Neural progenitor cell (in vitro differentiated cells): ENCODE measurements at regions not wholly inside any gene's neighbourhood (a gene's known extent, or its start where the extent isn't known, plus 50 kb on each side); places are given as distances from the start of the nearest gene placed in this dataset.

Experiments used
- DNase-seq: peaks from one replicate; pipeline ENCODE4 v3.0.0-alpha.2; 2016; ENCODE audit warnings: low spot score
- H2AFZ ChIP-seq: fragments of 200-600 bp; sonication (generic); replicated peaks from 2 replicates; pipeline ENCODE4 v1.6.1; 2016; ENCODE audit warnings: antibody characterized with exemption
- H3F3A ChIP-seq: fragments of 200-600 bp; sonication (generic); 2 replicates; pipeline ENCODE4 v1.6.1; 2016; ENCODE audit warnings: antibody characterized with exemption, low read depth
- H3K27ac ChIP-seq: fragments of 200-600 bp; sonication (generic); 2 replicates; pipeline ENCODE4 v1.5.1; 2016; ENCODE audit warnings: mild to moderate bottlenecking
- H3K27me3 ChIP-seq: fragments of 200-600 bp; sonication (generic); 2 replicates; pipeline ENCODE4 v1.6.1; 2016; ENCODE audit warnings: mild to moderate bottlenecking, moderate library complexity
- H3K36me3 ChIP-seq: fragments of 200-600 bp; sonication (generic); 2 replicates; pipeline ENCODE4 v1.5.1; 2016
- H3K4me1 ChIP-seq: fragments of 200-600 bp; sonication (generic); 2 replicates; pipeline ENCODE4 v1.6.1; 2016; ENCODE audit warnings: mixed run types
- H3K4me2 ChIP-seq: fragments of 200-600 bp; sonication (generic); 2 replicates; pipeline ENCODE4 v1.6.1; 2016
- H3K4me3 ChIP-seq: fragments of 200-600 bp; sonication (generic); 2 replicates; pipeline ENCODE4 v1.5.1; 2016
- H3K79me2 ChIP-seq: fragments of 200-600 bp; sonication (generic); 2 replicates; pipeline ENCODE4 v1.6.1; 2016; ENCODE audit warnings: low read depth
- H3K9ac ChIP-seq: fragments of 200-600 bp; sonication (generic); 2 replicates; pipeline ENCODE4 v1.6.1; 2016
- H3K9me3 ChIP-seq: fragments of 200-600 bp; sonication (generic); 2 replicates; pipeline ENCODE4 v1.5.1; 2016; ENCODE audit warnings: low read depth
- H4K20me1 ChIP-seq: fragments of 200-600 bp; sonication (generic); 2 replicates; pipeline ENCODE4 v1.6.1; 2016; ENCODE audit warnings: low read depth
- H3K27ac Mint-ChIP-seq: 3 replicates; pipeline ENCODE4 v1.8.0; 2021; ENCODE audit warnings: mixed read lengths
- H3K27me3 Mint-ChIP-seq: 2 replicates; pipeline ENCODE4 v1.8.0; 2022; ENCODE audit warnings: low read depth, mild to moderate bottlenecking, inconsistent platforms, moderate library complexity, mixed read lengths; ENCODE audit not compliant: insufficient read depth
- H3K36me3 Mint-ChIP-seq: 3 replicates; pipeline ENCODE4 v1.8.0; 2021; ENCODE audit warnings: mixed read lengths
- H3K4me1 Mint-ChIP-seq: 3 replicates; pipeline ENCODE4 v1.8.0; 2021; ENCODE audit warnings: mixed read lengths
- H3K4me3 Mint-ChIP-seq: 3 replicates; pipeline ENCODE4 v1.8.0; 2021; ENCODE audit warnings: mild to moderate bottlenecking, moderate library complexity, mixed read lengths
- H3K9me3 Mint-ChIP-seq: 3 replicates; pipeline ENCODE4 v1.8.0; 2020; ENCODE audit warnings: mixed read lengths
- EZH2 ChIP-seq: fragments of 200-600 bp; sonication (generic); IDR thresholded peaks from 2 replicates; pipeline ENCODE4 v1.6.1; 2017; ENCODE audit warnings: antibody characterized with exemption, mild to moderate bottlenecking, moderate library complexity
- EZH2phosphoT487 ChIP-seq: fragments of 200-600 bp; sonication (generic); IDR thresholded peaks from 2 replicates; pipeline ENCODE4 v1.6.1; 2017; ENCODE audit warnings: antibody characterized with exemption
- TF ChIP-seq, protein P1 (sequence below): fragments of 200-600 bp; sonication (generic); IDR thresholded peaks from 2 replicates; pipeline ENCODE4 v1.5.1; 2017; ENCODE audit warnings: antibody characterized with exemption, mild to moderate bottlenecking

DNA sequence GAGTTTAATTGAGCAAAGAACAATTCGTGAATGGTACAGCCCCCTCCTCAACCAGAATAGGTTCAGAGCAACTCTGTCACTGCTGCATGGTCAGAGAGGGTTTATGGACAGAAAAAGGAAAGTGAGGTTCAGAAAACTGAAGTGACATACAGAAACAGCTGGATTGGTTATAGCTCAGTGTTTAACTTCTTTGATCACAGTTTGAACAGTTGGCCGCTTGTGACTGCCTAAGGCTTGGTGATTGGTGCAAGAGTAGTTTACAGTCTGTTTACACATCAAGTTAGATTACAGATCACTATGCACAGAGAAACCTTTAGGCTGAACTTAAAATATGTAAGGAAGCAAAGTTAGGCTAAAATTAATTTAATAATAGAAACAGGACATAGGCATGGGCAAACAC, 459.2 kb downstream of the KCNJ3 start:
- no peaks in the 10 kb centered on the region for H3K79me2 ChIP-seq
- peak overlapping the region; percentile 2 for H2AFZ ChIP-seq
- no peak overlapping the region for H3K4me2 ChIP-seq
- no peaks in the 10 kb centered on the region for H3K36me3 ChIP-seq
- no peaks in the 10 kb centered on the region for H3K36me3 Mint-ChIP-seq
- no peak for DNase-seq
- no peaks in the 10 kb centered on the region for H4K20me1 ChIP-seq
- TF ChIP-seq EZH2 (no peak), EZH2phosphoT487 (no peak)
- H3K27me3 ChIP-seq, result no peaks in the 10 kb centered on the region
- no peaks in the 10 kb centered on the region for H3K4me1 ChIP-seq
- H3K9me3 Mint-ChIP-seq, result no peaks in the 10 kb centered on the region
- peaks cover 5% of the 10 kb centered on the region for H3K4me1 Mint-ChIP-seq
- H3K4me3 Mint-ChIP-seq, result no peak overlapping the region
- no peak overlapping the region for H3K27ac ChIP-seq
- H3F3A ChIP-seq, result no peaks in the 10 kb centered on the region
- H3K27ac Mint-ChIP-seq, result no peak overlapping the region
- no peaks in the 10 kb centered on the region for H3K9me3 ChIP-seq
- peaks cover 8% of the 10 kb centered on the region for H3K27me3 Mint-ChIP-seq
- H3K4me3 ChIP-seq, result no peak overlapping the region
- no peak overlapping the region for H3K9ac ChIP-seq

DNA sequence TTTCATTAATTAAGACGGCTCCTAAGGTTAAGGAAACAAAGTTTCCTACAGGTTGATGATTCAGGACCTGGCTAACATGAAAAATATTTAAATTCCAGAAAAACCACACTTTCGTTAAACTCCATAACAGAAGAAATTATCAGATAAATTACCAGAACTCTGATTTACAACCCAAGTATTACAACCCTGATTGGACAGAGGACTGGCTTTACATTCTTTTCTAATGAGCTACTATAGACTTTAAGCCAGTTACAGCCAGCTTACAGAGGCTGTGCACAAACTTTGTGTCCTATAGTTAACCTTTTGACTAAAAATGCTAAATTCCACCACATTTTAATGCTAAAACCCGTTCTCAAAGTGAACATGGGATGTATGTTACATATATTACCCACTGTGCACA, 458.6 kb downstream of the KCNJ3 start:
- DNase-seq, result no peak
- no peak overlapping the region for H3K4me2 ChIP-seq
- no peak overlapping the region for H3K4me3 Mint-ChIP-seq
- no peaks in the 10 kb centered on the region for H3K36me3 Mint-ChIP-seq
- no peaks in the 10 kb centered on the region for H3K9me3 ChIP-seq
- H3K36me3 ChIP-seq, result no peaks in the 10 kb centered on the region
- no peaks in the 10 kb centered on the region for H3K4me1 ChIP-seq
- H3K4me3 ChIP-seq, result no peak overlapping the region
- no peak overlapping the region for H3K27ac Mint-ChIP-seq
- H3K79me2 ChIP-seq, result no peaks in the 10 kb centered on the region
- H3K27ac ChIP-seq, result no peak overlapping the region
- peaks cover 8% of the 10 kb centered on the region for H3K27me3 Mint-ChIP-seq
- H3F3A ChIP-seq, result no peaks in the 10 kb centered on the region
- H4K20me1 ChIP-seq, result no peaks in the 10 kb centered on the region
- no peaks in the 10 kb centered on the region for H3K27me3 ChIP-seq
- TF ChIP-seq EZH2, result no peak
- no peak for TF ChIP-seq EZH2phosphoT487
- TF ChIP-seq, protein P1, sequence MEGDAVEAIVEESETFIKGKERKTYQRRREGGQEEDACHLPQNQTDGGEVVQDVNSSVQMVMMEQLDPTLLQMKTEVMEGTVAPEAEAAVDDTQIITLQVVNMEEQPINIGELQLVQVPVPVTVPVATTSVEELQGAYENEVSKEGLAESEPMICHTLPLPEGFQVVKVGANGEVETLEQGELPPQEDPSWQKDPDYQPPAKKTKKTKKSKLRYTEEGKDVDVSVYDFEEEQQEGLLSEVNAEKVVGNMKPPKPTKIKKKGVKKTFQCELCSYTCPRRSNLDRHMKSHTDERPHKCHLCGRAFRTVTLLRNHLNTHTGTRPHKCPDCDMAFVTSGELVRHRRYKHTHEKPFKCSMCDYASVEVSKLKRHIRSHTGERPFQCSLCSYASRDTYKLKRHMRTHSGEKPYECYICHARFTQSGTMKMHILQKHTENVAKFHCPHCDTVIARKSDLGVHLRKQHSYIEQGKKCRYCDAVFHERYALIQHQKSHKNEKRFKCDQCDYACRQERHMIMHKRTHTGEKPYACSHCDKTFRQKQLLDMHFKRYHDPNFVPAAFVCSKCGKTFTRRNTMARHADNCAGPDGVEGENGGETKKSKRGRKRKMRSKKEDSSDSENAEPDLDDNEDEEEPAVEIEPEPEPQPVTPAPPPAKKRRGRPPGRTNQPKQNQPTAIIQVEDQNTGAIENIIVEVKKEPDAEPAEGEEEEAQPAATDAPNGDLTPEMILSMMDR, result no peak
- H2AFZ ChIP-seq, result peak overlapping the region; percentile 2
- no peak overlapping the region for H3K9ac ChIP-seq
- peaks cover 5% of the 10 kb centered on the region for H3K4me1 Mint-ChIP-seq
- no peaks in the 10 kb centered on the region for H3K9me3 Mint-ChIP-seq

DNA sequence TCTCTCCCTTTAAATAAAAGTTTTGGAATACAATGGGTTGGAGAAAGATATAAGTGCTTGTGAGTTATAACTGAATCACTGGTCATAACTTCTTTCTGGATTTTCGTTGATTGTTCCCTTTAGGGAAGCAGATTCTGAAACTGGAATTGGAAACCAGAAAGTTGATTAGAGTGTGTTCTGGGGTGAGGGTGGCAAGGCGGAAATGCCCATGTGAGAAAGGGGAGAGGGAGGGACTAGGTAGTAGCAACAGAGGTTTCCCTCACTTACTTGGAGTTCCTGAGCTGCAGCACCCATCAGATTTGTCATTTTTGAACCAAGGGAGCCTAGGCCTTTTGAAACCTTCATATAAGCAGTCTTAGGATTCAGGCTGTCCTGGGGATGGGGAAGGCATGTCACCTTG, 453.4 kb downstream of the KCNJ3 start:
- Histone ChIP-seq H2AFZ (no peak overlapping the region), H3K27me3 (no peaks in the 10 kb centered on the region), H3K9me3 (no peaks in the 10 kb centered on the region), H3K4me3 (no peak overlapping the region), H3K27ac (no peak overlapping the region), H3F3A (no peaks in the 10 kb centered on the region), H3K4me1 (no peaks in the 10 kb centered on the region), H3K79me2 (no peaks in the 10 kb centered on the region), H3K4me2 (no peak overlapping the region), H4K20me1 (no peaks in the 10 kb centered on the region), H3K9ac (no peak overlapping the region), H3K36me3 (no peaks in the 10 kb centered on the region)
- Mint-ChIP-seq H3K4me1 (peaks cover 5% of the 10 kb centered on the region), H3K9me3 (no peaks in the 10 kb centered on the region), H3K27ac (no peak overlapping the region), H3K36me3 (no peaks in the 10 kb centered on the region), H3K27me3 (peaks cover 2% of the 10 kb centered on the region), H3K4me3 (no peak overlapping the region)
- TF ChIP-seq, protein P1, result no peak
- no peak for TF ChIP-seq EZH2phosphoT487
- no peak for DNase-seq

DNA sequence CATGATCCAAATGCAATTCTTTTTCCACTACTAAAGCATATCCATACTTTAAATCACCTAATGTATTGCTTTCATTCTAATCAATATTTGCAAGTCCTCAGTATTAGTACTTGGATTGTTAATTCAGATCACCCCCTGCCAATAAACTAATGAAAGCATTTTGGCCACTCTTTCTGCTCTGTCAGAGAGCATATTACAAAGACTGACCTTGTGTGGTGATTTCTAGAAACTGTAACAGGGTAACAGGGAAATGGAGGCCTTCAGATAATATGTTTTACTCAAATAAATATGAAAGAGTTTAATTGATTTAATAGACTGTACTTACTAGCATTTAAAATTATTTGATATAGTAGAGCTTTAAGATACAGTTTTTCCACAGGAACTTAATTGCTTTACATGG, 453.0 kb downstream of the KCNJ3 start:
- Mint-ChIP-seq H3K36me3 (no peaks in the 10 kb centered on the region), H3K4me1 (peaks cover 5% of the 10 kb centered on the region), H3K9me3 (no peaks in the 10 kb centered on the region), H3K27ac (no peak overlapping the region), H3K27me3 (peaks cover 2% of the 10 kb centered on the region), H3K4me3 (no peak overlapping the region)
- H3K27ac ChIP-seq, result no peak overlapping the region
- no peak overlapping the region for H3K4me3 ChIP-seq
- no peaks in the 10 kb centered on the region for H3K9me3 ChIP-seq
- no peak overlapping the region for H3K9ac ChIP-seq
- no peak for DNase-seq
- H3K4me1 ChIP-seq, result no peaks in the 10 kb centered on the region
- H3F3A ChIP-seq, result no peaks in the 10 kb centered on the region
- no peaks in the 10 kb centered on the region for H3K27me3 ChIP-seq
- no peaks in the 10 kb centered on the region for H3K79me2 ChIP-seq
- H3K4me2 ChIP-seq, result no peak overlapping the region
- no peaks in the 10 kb centered on the region for H4K20me1 ChIP-seq
- H3K36me3 ChIP-seq, result no peaks in the 10 kb centered on the region
- TF ChIP-seq EZH2 (no peak), EZH2phosphoT487 (no peak)
- TF ChIP-seq, protein P1, result no peak
- no peak overlapping the region for H2AFZ ChIP-seq
